DOHH2 (cell line): ENCODE measurements at regions not wholly inside any gene's neighbourhood (a gene's known extent, or its start where the extent isn't known, plus 50 kb on each side); places are given as distances from the start of the nearest gene placed in this dataset.

Experiments used
- EZH2phosphoT487 ChIP-seq: fragments of 200-600 bp; sonication (generic); IDR thresholded peaks from 2 replicates; pipeline ENCODE4 v1.6.1; 2017; ENCODE audit warnings: borderline replicate concordance, mild to moderate bottlenecking, antibody characterized with exemption, low read length, moderate library complexity, mixed read lengths
- TF ChIP-seq, protein P1 (sequence below): fragments of 200-600 bp; sonication (generic); IDR thresholded peaks from one replicate; pipeline ENCODE4 v1.5.1; 2014; ENCODE audit warnings: antibody characterized with exemption, mild to moderate bottlenecking, low read depth, low read length; ENCODE audit not compliant: poor library complexity, severe bottlenecking

- TF ChIP-seq, protein P1, sequence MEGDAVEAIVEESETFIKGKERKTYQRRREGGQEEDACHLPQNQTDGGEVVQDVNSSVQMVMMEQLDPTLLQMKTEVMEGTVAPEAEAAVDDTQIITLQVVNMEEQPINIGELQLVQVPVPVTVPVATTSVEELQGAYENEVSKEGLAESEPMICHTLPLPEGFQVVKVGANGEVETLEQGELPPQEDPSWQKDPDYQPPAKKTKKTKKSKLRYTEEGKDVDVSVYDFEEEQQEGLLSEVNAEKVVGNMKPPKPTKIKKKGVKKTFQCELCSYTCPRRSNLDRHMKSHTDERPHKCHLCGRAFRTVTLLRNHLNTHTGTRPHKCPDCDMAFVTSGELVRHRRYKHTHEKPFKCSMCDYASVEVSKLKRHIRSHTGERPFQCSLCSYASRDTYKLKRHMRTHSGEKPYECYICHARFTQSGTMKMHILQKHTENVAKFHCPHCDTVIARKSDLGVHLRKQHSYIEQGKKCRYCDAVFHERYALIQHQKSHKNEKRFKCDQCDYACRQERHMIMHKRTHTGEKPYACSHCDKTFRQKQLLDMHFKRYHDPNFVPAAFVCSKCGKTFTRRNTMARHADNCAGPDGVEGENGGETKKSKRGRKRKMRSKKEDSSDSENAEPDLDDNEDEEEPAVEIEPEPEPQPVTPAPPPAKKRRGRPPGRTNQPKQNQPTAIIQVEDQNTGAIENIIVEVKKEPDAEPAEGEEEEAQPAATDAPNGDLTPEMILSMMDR = no peak
- no peak for TF ChIP-seq EZH2phosphoT487
These were observed 112.4 kb upstream of the RREB1 start for GRCh38 chr6:6995328-6995727.
